GM21367 (cell line): ENCODE measurements at regions not wholly inside any gene's neighbourhood (a gene's known extent, or its start where the extent isn't known, plus 50 kb on each side); places are given as distances from the start of the nearest gene placed in this dataset.
"Not testable (repeated sequence)": the region's sequence is repeated elsewhere in the genome, so short reads cannot be mapped to it uniquely, and the experiment has no call there.

Experiments
- ATAC-seq: cut with Tn5 transposase; IDR thresholded peaks from one replicate; pipeline ENCODE4 v1.9.1; 2021; ENCODE audit not compliant: unreplicated experiment

GRCh38 chr7:13806089-13806867 lies 183.2 kb downstream of the ETV1 start:
- ATAC-seq = not testable (repeated sequence)

DNA sequence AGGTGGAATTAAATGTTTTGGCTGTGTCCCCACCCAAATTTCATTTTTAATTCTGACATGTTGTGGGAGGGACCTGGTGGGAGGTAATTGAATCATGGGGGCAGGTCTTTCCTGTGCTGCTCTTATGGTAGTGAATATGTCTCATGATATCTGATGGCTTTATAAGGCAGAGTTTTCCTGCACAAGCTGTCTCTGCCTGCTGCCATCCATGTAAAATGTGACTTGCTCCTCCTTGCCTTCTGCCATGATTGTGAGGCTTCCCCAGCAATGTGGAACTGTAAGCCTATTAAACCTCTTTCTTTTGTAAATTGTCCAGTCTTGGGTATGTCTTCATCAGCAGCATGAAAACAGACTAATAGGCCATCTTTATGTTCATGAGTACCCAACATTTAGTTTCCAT lies 172.2 kb downstream of the ETV1 start:
- not testable (repeated sequence) for ATAC-seq

GRCh38 chr7:13821152-13821787 lies 168.2 kb downstream of the ETV1 start:
- ATAC-seq = no peak

GRCh38 chr7:13822678-13823077 lies 166.8 kb downstream of the ETV1 start:
- no peak for ATAC-seq

- ATAC-seq = no peak
Observed at GRCh38 chr7:13826752-13827151, 162.7 kb downstream of the ETV1 start.

DNA sequence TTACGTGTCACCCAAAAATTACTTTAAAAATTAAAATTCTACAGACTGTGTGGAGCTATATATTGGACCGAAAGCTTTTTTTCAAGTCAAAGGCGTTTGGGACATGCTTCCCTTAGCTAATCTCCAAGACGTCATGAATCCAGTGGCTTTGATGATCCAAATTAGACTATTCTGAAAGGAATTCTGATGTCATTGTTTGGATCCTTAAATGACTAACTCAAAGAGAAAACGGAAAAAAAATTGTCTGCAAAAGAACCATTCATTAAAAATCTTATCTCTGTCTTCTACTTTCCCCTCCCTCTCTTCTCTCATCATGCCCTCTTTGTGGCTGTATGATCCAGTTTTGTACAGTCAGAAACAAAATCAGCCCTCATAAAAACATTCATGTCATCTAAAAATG lies 161.8 kb downstream of the ETV1 start:
- no peak for ATAC-seq

DNA sequence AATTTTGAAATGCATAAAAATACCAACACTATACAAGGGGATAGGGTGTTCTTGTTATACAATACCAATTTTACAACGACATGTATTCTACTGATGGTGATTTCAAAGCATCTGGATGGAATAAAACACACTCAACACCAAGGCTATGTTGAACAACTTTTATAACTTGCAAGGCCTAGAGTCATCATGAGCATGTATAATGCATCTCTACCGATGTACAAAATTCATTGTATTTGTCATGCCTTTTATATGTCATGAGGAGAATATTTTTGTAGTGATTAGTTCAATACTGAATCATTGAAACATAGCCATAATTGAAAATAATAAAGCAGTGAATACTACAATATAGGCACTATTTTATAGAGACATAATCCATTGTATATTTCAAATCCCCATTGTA lies 160.2 kb downstream of the ETV1 start:
- ATAC-seq = no peak

DNA sequence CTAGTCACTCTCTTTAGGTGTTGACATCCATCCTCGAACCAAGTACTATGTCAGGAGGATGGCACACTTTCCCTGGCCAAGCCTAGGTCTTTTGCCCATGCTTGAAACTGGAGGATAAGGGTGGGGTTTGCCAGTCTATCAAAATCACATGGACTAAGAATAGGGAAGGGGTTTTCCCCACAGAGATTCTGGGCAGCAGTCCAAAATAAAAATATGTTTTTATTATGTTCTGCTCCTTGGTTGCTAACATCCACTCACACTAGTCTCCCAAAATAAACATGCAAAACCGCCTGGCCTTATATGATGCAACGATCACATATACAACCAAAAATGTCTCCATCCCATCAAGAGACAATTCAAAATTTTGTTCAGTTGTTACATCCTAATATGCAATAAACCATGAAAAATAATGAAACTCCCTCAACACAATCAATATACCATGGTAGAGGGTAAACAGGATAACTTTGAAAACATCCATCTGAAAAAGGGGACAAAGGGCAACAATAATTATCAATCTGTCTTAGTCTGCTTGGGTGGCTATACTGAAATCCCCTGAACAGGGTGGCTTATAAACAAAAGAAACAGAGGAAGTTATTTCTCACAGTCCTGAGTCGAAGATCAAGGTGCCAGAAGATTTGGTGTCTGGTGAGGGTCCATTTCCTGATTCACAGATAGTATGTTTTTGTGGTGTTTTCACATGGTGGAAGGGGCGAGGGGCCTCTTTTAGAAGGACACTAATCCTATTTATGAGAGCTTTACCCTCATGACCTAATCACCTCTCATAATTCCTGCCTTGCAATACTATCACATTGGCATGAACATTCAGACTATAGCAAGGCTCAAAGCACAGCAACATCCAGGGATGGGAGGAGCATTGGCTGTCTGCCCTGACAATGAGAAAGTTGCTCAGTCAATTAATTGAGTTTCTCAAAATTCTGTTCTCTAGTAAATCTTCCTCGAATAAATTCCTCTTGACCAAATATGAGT lies 159.3 kb downstream of the ETV1 start:
- ATAC-seq = no peak

GRCh38 chr7:13832346-13832745 lies 157.1 kb downstream of the ETV1 start:
- ATAC-seq = no peak

- no peak for ATAC-seq
Observed at GRCh38 chr7:13834328-13834761, 155.1 kb downstream of the ETV1 start.

DNA sequence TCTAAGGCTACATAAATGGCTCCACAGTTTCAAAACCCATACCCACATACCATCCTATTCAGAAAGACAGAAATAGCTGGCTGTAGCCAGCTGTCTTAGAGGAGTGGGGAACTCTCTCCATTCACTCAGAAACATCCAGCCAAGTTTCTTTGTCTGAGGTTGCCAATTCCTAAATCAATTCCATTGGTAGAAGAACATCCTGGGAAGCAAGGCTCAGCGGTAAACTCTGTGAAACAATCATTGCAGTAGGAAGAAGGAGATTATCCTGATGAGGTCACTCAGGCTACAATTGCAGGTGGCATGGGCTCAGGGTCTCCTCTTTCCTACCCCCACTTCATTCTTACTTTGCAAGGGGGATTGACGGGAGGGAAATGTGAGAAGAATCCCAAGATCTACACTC lies 154.0 kb downstream of the ETV1 start:
- no peak for ATAC-seq

GRCh38 chr7:13839063-13839462 lies 150.4 kb downstream of the ETV1 start:
- ATAC-seq = no peak
